OCI-LY1 (cell line): ENCODE measurements at regions not wholly inside any gene's neighbourhood (a gene's known extent, or its start where the extent isn't known, plus 50 kb on each side); places are given as distances from the start of the nearest gene placed in this dataset.

ENCODE experiments used
- CTCF ChIP-seq: fragments of 200-600 bp; sonication (generic), shearing (Covaris generic); IDR thresholded peaks from 2 replicates; pipeline ENCODE4 v1.5.1; 2017; ENCODE audit warnings: mild to moderate bottlenecking, antibody characterized with exemption, low read length, moderate library complexity, mixed read lengths
- EZH2 ChIP-seq: fragments of 200-600 bp; sonication (generic), shearing (Covaris generic); IDR thresholded peaks from 2 replicates; pipeline ENCODE4 v1.8.0; 2017; ENCODE audit warnings: borderline replicate concordance, mixed run types, mild to moderate bottlenecking, antibody characterized with exemption, low read length, moderate library complexity, mixed read lengths

DNA sequence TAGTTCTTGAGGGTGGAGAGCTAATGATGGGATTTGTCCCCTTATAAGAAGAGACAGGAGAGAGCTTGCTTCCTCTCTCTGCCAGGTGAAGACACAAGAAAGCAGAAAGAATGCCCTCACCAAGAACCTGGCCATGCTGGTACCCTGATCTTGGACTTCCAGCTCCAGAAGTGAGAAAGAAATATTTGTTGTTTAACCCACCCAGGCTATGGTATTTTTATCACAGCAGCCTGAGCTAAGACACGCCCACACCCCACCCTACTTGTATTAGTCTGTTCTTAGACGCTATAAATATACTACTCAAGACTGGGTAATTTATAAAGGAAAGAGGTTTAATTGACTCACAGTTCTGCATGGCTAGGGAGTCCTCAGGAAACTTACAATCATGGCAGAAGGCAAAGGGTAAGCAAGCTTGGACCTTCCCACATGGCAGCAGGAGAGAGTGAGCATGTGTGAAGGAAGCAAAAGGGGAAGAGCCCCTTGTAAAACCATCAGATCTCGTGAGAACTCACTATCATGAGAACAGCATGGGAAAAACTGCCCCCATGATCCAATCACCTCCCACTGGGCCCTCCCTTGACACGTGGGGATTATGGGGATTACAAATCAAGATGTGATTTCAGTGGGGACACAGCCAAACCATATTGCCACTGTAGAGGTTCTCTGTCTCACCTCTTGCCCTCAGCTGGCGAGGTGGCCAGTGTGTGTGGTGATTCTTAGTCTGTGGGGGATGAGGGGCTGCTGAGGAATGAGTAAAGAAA is 57.4 kb upstream of the RCBTB2 start:
- TF ChIP-seq EZH2 (no peak), CTCF (no peak)
